ENCODE measurements at regions not wholly inside any gene's neighbourhood (a gene's known extent, or its start where the extent isn't known, plus 50 kb on each side); places are given as distances from the start of the nearest gene placed in this dataset.

GRCh38 chr7:54622696-54623309, 80.6 kb downstream of the VSTM2A start:
- no peak for DNase-seq
